HL-60 (cell line): ENCODE measurements at regions not wholly inside any gene's neighbourhood (a gene's known extent, or its start where the extent isn't known, plus 50 kb on each side); places are given as distances from the start of the nearest gene placed in this dataset.
"Not testable (repeated sequence)": the region's sequence is repeated elsewhere in the genome, so short reads cannot be mapped to it uniquely, and the experiment has no call there.

Experiments
- DNase-seq, 2 experiments: peaks; one replicate each; pipeline ENCODE4 v3.0.0-alpha.2; 2010 to 2020; ENCODE audit warnings: low read depth in 1 of 2, low spot score in 1 of 2
- H3K27ac ChIP-seq: fragments of 250-450 bp; sonication (Bioruptor Pico); replicated peaks from 2 replicates; pipeline ENCODE4 v1.5.1; 2020; ENCODE audit warnings: mild to moderate bottlenecking, moderate library complexity
- H3K27me3 ChIP-seq: fragments of 250-450 bp; sonication (Bioruptor Pico); 2 replicates; pipeline ENCODE4 v1.5.1; 2021; ENCODE audit warnings: mild to moderate bottlenecking, moderate library complexity; ENCODE audit not compliant: insufficient read depth, poor library complexity, severe bottlenecking
- H3K4me3 ChIP-seq: replicated peaks from 2 replicates; pipeline ENCODE4 v1.5.1; 2011; ENCODE audit warnings: mild to moderate bottlenecking, control low read depth, low read length; ENCODE audit not compliant: insufficient read depth
- CTCF ChIP-seq: IDR thresholded peaks from one replicate; pipeline ENCODE4 v1.5.1; 2011; ENCODE audit warnings: low read length, control low read depth, inconsistent platforms; ENCODE audit not compliant: insufficient read depth
- GABPA ChIP-seq: IDR thresholded peaks from 2 replicates; pipeline ENCODE4 v1.6.1; 2012; ENCODE audit warnings: low read depth
- POLR2AphosphoS5 ChIP-seq: IDR thresholded peaks from 2 replicates; pipeline ENCODE4 v1.6.1; 2012; ENCODE audit warnings: low read depth
- SPI1 ChIP-seq: IDR thresholded peaks from 2 replicates; pipeline ENCODE4 v1.6.1; 2012; ENCODE audit warnings: low read depth, mild to moderate bottlenecking, borderline replicate concordance
- TF ChIP-seq, protein P1 (sequence below): IDR thresholded peaks from 2 replicates; pipeline ENCODE4 v1.6.1; 2012; ENCODE audit warnings: low read depth; ENCODE audit not compliant: insufficient replicate concordance

GRCh38 chr5:105057001-105057436 lies 1494.4 kb upstream of the NUDT12 start:
- Histone ChIP-seq H3K27ac (no peak overlapping the region), H3K4me3 (no peak overlapping the region), H3K27me3 (no peaks in the 10 kb centered on the region)
- TF ChIP-seq GABPA (no peak), CTCF (no peak), POLR2AphosphoS5 (no peak), SPI1 (no peak)
- TF ChIP-seq, protein P1, sequence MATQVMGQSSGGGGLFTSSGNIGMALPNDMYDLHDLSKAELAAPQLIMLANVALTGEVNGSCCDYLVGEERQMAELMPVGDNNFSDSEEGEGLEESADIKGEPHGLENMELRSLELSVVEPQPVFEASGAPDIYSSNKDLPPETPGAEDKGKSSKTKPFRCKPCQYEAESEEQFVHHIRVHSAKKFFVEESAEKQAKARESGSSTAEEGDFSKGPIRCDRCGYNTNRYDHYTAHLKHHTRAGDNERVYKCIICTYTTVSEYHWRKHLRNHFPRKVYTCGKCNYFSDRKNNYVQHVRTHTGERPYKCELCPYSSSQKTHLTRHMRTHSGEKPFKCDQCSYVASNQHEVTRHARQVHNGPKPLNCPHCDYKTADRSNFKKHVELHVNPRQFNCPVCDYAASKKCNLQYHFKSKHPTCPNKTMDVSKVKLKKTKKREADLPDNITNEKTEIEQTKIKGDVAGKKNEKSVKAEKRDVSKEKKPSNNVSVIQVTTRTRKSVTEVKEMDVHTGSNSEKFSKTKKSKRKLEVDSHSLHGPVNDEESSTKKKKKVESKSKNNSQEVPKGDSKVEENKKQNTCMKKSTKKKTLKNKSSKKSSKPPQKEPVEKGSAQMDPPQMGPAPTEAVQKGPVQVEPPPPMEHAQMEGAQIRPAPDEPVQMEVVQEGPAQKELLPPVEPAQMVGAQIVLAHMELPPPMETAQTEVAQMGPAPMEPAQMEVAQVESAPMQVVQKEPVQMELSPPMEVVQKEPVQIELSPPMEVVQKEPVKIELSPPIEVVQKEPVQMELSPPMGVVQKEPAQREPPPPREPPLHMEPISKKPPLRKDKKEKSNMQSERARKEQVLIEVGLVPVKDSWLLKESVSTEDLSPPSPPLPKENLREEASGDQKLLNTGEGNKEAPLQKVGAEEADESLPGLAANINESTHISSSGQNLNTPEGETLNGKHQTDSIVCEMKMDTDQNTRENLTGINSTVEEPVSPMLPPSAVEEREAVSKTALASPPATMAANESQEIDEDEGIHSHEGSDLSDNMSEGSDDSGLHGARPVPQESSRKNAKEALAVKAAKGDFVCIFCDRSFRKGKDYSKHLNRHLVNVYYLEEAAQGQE, result no peak
- DNase-seq, result no peak

- TF ChIP-seq, protein P1, result no peak
- no peak for TF ChIP-seq GABPA
- TF ChIP-seq POLR2AphosphoS5, result no peak
- no peak for TF ChIP-seq CTCF
- no peak for DNase-seq
- Histone ChIP-seq H3K4me3 (no peak overlapping the region), H3K27me3 (no peaks in the 10 kb centered on the region), H3K27ac (no peak overlapping the region)
Measured at GRCh38 chr5:105054406-105054805, 1491.8 kb upstream of the NUDT12 start.

DNA sequence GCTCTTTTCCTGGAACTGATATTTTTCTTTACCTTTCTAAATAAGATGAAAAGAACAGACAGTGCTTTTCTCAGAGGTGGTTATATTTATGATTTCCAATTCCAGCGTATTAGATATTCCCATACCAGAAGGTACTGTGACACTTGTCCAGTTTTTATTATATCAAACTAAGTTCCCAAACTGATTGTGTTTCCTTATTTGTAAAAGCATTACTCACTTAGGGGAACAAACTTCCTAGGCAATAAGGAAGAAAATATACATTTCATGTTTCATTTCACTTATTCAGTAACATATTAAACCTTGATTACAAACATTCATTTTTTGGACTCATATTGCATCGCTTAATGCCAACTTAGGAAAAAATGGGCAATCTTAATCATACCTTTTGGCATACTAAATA lies 1480.0 kb upstream of the NUDT12 start:
- DNase-seq, result no peak

GRCh38 chr5:105036814-105037213 lies 1474.2 kb upstream of the NUDT12 start:
- DNase-seq, H3K4me3 ChIP-seq, H3K27me3 ChIP-seq, H3K27ac ChIP-seq: not testable (repeated sequence)

More for the DNA sequence above, 1480.0 kb upstream of the NUDT12 start:
- no peak overlapping the region for H3K27ac ChIP-seq
- TF ChIP-seq, protein P1, result no peak
- TF ChIP-seq GABPA (no peak), POLR2AphosphoS5 (no peak), SPI1 (no peak), CTCF (no peak)
- no peaks in the 10 kb centered on the region for H3K27me3 ChIP-seq
- H3K4me3 ChIP-seq, result no peak overlapping the region
